NT2/D1 (cell line): ENCODE measurements at regions not wholly inside any gene's neighbourhood (a gene's known extent, or its start where the extent isn't known, plus 50 kb on each side); places are given as distances from the start of the nearest gene placed in this dataset.

ENCODE experiments used
- SUZ12 ChIP-seq: IDR thresholded peaks from 2 replicates; pipeline ENCODE4 v1.6.1; 2011; ENCODE audit not compliant: insufficient read length, insufficient read depth; ENCODE audit errors: extremely low read depth
- YY1 ChIP-seq: IDR thresholded peaks from 2 replicates; pipeline ENCODE4 v1.6.1; 2011; ENCODE audit not compliant: insufficient read length, insufficient read depth
- ZNF274 ChIP-seq: IDR thresholded peaks from 2 replicates; pipeline ENCODE4 v1.6.1; 2011; ENCODE audit warnings: mild to moderate bottlenecking, low read depth, low read length

- no peak for TF ChIP-seq YY1
- no peak for TF ChIP-seq SUZ12
- TF ChIP-seq ZNF274 = no peak
Measured at GRCh38 chr2:217732992-217733391, 269.8 kb downstream of the TNS1 start.
